ENCODE measurements at regions not wholly inside any gene's neighbourhood (a gene's known extent, or its start where the extent isn't known, plus 50 kb on each side); places are given as distances from the start of the nearest gene placed in this dataset.

- H2AK9ac ChIP-seq (replicated peaks; ENCODE audit: low read depth, low read length, poor library complexity), result no peak overlapping the region
- no peak overlapping the region for H2AK5ac ChIP-seq (ENCODE audit: low read depth, low read length)
- H4K8ac ChIP-seq (ENCODE audit: low read depth in 2 of 2, low read length in 2 of 2), result no peak overlapping the region
- H3K18ac ChIP-seq (ENCODE audit: low read depth, low read length), result no peak overlapping the region
- H3K79me1 ChIP-seq (ENCODE audit: low read depth in 1 of 2, low read length in 2 of 2), result no peaks in the 10 kb centered on the region
- H4K91ac ChIP-seq (ENCODE audit: insufficient read depth, low read depth, low read length), result no peak overlapping the region
- no peak for DNase-seq
- intact Hi-C loops (cut with micrococcal nuclease) (no loop called here), in situ Hi-C loops (cut with MboI; ENCODE audit: low sequenced_read_pairs) (no loop called here), dilution Hi-C loops (cut with HindIII; ENCODE audit: low sequenced_read_pairs, unreplicated experiment) (no loop called here)
- no peak overlapping the region for H2BK15ac ChIP-seq (ENCODE audit: low read depth, low read length)
- no peak overlapping the region for H3K27ac ChIP-seq (ENCODE audit: insufficient read depth, low read length)
- H3K4ac ChIP-seq (ENCODE audit: low read depth, low read length), result no peak overlapping the region
- H4K20me1 ChIP-seq (ENCODE audit: insufficient read depth, low read length), result no peaks in the 10 kb centered on the region
- H4K5ac ChIP-seq (ENCODE audit: low read depth, low read length), result no peak overlapping the region
- ChIA-PET CTCF (interaction anchor here (1.0 kb wide), 1 partner anchor 14 kb away, joined by 3 read pairs; no protein-coding TSS in a partner anchor), POLR2A (ENCODE audit: unreplicated experiment) (no interaction called here)
- no peaks in the 10 kb centered on the region for H3K9me3 ChIP-seq (ENCODE audit: control insufficient read depth, insufficient read depth, low read length)
- no TSS peak for BruUV-seq (replicated peaks)
- no peak overlapping the region for H2BK20ac ChIP-seq (ENCODE audit: low read depth, low read length)
- WGBS, 2 experiments (ENCODE audit: extremely low coverage in 2 of 2, insufficient read length in 1 of 2), result no CpG with 5 or more reads among the region's 7 CpGs
- no peak overlapping the region for H2AFZ ChIP-seq (replicated peaks; ENCODE audit: low read length, poor library complexity)
- no peak overlapping the region for H3K4me2 ChIP-seq (ENCODE audit: low read depth, low read length)
- no peak overlapping the region for H3K14ac ChIP-seq (replicated peaks; ENCODE audit: low read depth, low read length)
- H3K9ac ChIP-seq (ENCODE audit: low read depth, low read length), result no peak overlapping the region
- no peak for ATAC-seq (ENCODE audit: low read depth)
- no peak overlapping the region for H3K56ac ChIP-seq (ENCODE audit: extremely low read depth, insufficient read depth, low read length)
- no peak overlapping the region for H3K4me3 ChIP-seq (ENCODE audit: insufficient read depth, low read depth, low read length)
- no peak overlapping the region for H2BK120ac ChIP-seq (ENCODE audit: low read depth, low read length)
- H3K27me3 ChIP-seq (ENCODE audit: control insufficient read depth, insufficient read depth, low read length), result no peaks in the 10 kb centered on the region
- no peak overlapping the region for H2BK5ac ChIP-seq (ENCODE audit: low read depth, low read length, poor library complexity, severe bottlenecking)
- no peaks in the 10 kb centered on the region for H3K9me1 ChIP-seq (ENCODE audit: insufficient read depth, low read length)
- no peaks in the 10 kb centered on the region for H3K4me1 ChIP-seq (ENCODE audit: control insufficient read depth, insufficient read depth, low read length)
- H3K23ac ChIP-seq (ENCODE audit: low read depth, low read length), result no peak overlapping the region
- TF ChIP-seq RCOR1 (IDR thresholded peaks at IDR 0.05; ENCODE audit: insufficient replicate concordance, low read length) (no peak), FOS (IDR thresholded peaks at IDR 0.05; ENCODE audit: low read depth, low read length) (no peak), MAFK (IDR thresholded peaks at IDR 0.05; ENCODE audit: low read depth, low read length) (no peak), CHD1 (IDR thresholded peaks at IDR 0.05; ENCODE audit: low read depth, low read length) (no peak), SMC3 (IDR thresholded peaks at IDR 0.05; ENCODE audit: low read depth, low read length) (no peak), BHLHE40 (IDR thresholded peaks at IDR 0.05; ENCODE audit: low read depth, low read length) (no peak), MXI1 (IDR thresholded peaks at IDR 0.05; ENCODE audit: borderline replicate concordance, low read depth, low read length) (no peak), CTCF (conservative IDR thresholded peaks at IDR 0.05; ENCODE audit: low read depth, low read length) (no peak), MAZ (IDR thresholded peaks at IDR 0.05; ENCODE audit: borderline replicate concordance, low read depth, low read length) (no peak), POLR2A (IDR thresholded peaks at IDR 0.05; ENCODE audit: low read depth, low read length) (no peak), NFE2L2 (IDR thresholded peaks at IDR 0.05; ENCODE audit: low read depth, low read length) (no peak), RAD21 (IDR thresholded peaks at IDR 0.05; ENCODE audit: low read length) (no peak), CEBPB (IDR thresholded peaks at IDR 0.05; ENCODE audit: low read depth, low read length) (no peak)
- TF ChIP-seq, protein P1, sequence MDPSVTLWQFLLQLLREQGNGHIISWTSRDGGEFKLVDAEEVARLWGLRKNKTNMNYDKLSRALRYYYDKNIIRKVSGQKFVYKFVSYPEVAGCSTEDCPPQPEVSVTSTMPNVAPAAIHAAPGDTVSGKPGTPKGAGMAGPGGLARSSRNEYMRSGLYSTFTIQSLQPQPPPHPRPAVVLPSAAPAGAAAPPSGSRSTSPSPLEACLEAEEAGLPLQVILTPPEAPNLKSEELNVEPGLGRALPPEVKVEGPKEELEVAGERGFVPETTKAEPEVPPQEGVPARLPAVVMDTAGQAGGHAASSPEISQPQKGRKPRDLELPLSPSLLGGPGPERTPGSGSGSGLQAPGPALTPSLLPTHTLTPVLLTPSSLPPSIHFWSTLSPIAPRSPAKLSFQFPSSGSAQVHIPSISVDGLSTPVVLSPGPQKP (IDR thresholded peaks at IDR 0.05; ENCODE audit: borderline replicate concordance, low read depth, low read length), result no peak
- TF ChIP-seq, protein P2, sequence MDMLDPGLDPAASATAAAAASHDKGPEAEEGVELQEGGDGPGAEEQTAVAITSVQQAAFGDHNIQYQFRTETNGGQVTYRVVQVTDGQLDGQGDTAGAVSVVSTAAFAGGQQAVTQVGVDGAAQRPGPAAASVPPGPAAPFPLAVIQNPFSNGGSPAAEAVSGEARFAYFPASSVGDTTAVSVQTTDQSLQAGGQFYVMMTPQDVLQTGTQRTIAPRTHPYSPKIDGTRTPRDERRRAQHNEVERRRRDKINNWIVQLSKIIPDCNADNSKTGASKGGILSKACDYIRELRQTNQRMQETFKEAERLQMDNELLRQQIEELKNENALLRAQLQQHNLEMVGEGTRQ (IDR thresholded peaks at IDR 0.05; ENCODE audit: low read depth, low read length), result no peak
- no peaks in the 10 kb centered on the region for H3K36me3 ChIP-seq (ENCODE audit: control insufficient read depth, insufficient read depth, low read length)
Measured at GRCh38 chr10:36313142-36313541, 671.0 kb upstream of the FZD8 start.

Measured in IMR-90 (cell line).